ENCODE measurements at regions not wholly inside any gene's neighbourhood (a gene's known extent, or its start where the extent isn't known, plus 50 kb on each side); places are given as distances from the start of the nearest gene placed in this dataset.

DNA sequence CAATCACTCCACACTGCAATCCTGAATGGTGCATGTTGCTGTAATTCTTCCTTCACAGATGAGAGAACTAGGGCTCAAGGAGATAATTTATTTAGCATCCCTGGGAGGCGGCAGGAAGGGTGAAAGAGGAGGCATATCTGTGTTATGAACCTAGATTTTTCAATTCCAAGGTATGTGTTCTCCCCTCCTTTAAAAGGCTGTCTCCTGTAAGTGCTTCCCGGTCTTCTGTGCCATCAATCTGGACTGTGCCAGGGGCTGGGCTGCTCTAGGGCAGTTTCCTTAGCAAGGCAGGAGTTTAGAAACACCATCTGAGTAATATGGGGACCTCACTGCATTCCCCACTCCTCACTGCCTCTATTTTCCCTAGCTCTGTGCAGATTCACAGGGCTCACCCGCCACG is 185.0 kb downstream of the RFC3 start:
- DNase-seq, result no peak

DNA sequence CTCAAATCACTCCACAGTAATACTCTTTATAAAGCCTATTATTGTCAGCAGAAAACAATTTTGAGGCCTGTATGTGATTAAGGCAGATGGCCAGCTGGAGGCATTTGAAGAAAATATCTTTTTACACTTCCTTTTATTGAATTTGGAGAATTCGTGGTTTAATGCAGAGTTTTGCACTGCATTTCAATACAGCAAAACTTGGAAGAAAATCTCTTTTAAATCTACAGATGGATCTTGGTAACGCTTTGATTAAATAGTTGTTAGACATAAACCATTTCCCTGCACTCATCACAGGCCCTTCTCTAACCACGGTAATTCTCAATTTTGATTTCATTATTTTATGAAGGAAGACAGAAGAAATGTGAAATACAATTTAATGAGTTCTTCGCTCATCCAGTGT is 185.7 kb downstream of the RFC3 start:
- no peak for DNase-seq

DNA sequence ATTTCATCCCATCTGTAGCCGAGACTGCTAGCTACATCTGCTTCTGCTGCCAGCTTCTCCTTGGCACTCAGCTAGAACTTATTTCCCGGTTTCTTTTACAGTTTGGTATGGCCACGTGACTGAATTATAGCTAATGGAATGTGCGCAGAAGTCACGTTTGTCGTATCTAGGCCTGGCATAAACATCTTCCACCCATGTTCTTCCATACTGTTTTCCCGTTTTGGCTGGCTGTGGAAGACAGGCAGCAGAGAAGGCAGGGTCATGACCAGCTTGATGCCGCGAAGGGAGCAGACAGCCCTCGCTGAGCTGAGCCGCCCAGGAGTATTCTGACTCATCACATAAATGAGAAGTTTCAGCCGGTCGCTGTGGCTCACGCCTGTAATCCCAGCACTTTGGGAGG is 186.7 kb downstream of the RFC3 start:
- no peak for DNase-seq

DNA sequence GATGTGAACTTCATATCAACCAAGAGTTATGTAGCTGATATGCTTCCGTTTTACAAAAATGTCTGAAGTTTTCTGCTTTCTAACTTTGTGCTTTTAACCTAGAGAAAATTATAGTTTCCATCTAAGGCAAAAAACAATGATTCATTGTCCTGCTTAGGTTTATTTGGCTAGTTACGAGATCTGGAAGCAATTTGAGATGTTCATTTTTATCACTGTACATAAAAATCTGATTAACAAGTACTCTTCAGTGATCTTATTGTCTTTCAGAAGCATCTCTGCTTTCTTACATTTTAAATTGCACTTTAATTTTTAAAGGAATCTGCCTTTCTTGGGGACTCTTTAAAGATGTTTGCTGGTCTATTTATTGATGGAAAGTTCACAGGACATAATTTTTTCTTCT is 188.1 kb downstream of the RFC3 start:
- DNase-seq, result no peak

DNA sequence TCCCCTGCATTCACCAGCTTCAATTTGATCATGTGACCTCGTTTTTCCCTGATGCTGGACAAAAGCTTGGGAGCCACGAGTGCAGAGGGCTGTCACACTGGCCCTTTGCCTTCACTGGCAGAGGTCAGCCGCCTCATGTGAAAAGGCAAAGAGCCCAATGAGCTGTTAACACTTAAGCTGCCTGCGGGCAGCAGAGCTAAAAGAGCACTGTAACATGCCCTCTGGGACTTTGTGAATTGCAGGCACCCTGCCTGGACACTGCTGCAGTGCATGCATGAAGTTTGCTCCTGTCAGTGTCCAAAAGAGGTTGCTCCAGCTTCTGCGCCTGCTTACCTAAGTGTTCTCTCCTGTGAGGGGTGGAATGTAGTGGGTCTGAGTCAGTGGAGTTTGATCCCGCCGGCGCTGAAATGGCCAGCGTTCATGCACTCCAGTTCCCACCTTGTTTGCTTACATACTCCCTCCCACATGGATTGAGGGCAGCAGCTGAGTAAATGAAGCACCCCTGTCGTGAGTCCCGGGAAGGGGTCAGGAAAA is 193.7 kb downstream of the RFC3 start:
- no peak for DNase-seq

DNA sequence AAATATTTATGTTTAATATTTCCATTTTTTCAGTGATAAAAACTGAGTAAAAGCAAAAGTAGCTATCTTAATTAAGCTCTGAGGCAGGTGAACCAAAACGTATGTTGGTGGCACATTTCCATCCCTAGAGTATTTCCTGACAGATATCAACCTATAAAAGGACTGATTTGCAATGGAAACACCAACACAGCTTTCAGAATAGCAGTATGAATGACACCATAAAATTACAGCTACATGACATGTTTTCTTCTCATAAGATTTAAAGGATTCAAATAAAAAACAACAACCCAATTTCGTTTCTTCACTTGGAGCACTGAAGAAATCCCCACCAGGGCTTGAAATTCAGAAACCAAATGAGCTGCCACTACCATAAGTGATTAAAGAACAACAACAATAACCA is 194.4 kb downstream of the RFC3 start:
- no peak for DNase-seq

DNA sequence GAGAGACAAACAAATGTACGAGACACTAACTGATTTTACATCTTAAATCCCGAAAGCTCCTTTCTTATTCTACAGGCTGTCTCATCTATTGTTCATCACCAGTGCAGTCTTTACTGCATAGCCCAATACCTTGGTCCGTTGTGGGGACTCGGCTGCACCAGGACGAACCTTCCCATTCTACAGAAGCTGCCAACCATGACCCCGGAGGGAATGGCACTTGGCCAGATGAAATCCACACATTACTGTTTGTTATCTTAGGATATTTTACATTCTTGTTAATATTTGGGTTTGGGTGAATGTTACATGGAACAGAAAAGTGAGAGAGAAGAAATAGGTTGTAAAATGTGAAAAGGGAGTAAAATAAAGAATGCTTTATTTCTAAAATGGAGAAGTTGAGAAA is 195.1 kb downstream of the RFC3 start:
- no peak for DNase-seq

DNA sequence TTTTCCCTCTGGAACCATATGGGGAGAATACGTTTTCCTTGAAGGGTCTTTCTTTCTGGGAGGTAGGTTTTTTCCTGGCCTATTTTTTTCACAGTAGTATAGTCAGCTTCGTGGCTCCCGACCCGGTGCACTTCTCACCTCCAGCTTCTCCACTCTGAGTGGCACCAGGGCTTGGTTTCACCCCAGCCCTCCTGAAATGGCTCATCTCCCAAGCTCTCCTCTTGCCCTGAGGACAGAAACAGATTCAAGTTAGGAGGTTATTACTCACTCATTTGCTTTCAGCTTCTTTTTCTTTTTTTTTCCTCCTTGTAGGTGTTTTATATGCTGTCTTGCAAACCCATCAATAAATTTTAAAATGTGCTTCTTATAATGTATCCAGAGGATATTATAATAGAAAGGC is 199.3 kb downstream of the RFC3 start:
- no peak for DNase-seq

DNA sequence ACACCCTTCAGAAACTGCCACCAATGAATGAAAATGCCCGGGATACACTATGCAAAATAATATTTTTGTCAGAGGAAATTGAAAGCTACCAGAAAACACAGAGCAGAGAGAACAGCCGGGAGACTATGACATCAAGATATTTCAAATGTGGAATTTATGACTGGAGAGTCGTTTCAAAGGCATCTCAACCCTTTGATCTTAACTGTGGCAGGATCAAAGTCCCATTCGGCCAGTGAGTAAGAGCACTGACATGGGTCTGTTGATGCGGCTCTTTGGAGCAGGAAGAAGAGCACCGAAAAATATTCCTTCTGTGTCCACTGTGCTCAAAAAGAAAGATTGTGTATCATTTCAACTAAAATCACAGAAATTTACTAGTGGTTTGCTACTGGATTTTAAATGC is 201.9 kb downstream of the RFC3 start:
- peak; percentile 46 for DNase-seq

DNA sequence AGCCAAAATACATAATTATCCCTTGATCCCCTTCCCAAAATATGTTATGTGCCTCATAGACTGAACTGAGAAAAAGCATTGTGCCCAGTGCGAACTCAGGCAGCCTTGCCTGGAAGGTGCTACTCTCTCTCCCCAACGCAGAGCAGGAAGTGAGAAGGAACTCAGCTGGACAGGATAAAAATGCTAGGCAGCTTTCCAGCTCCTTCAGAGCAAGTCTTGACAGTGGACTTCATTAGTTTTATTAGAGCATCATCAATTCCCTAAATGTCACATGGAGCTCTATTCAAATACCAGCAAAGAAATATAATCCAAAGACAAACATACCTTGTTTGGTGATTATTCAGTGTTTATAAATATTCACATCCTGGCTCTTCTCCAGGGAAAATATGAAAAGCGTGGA is 202.4 kb downstream of the RFC3 start:
- peak; percentile 14 for DNase-seq

DNA sequence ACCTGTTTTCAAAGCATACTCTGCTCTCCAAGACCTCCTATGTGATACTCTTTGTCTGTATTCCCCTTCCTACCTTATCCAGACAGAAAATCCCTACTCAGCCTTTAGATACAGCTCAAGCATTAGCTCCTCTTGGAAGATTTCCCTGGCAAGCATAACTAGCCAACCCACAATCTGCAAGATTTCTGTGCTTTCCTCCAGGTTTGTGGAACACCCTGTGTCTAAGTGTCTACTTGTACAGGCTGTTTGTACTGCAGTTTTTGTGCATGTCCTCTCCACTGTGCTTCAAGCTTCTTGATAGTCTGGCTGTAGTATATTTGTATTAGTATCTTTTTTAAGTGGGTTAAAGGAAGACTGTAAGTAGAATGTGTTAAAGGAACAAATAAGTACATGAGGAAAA is 203.7 kb downstream of the RFC3 start:
- DNase-seq, result no peak

DNA sequence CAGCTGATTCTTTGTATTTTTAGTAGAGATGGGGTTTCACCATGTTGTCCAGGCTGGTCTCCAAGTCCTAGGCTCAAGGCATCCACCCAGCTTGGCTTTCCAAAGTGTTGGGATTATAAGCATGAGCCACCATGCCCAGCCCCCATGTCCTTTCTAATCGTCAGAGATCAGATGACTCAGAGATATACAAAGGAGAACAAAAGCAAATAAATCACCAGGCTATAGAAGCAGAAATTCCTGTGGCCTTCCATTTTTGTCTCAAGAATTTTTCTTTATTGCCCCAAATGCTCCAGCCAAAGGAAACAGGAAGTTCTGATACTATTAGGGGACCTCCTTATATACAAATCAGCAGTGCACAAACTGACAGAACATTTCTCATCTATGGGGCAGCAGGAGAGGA is 207.8 kb downstream of the RFC3 start:
- peak; percentile 90 for DNase-seq

DNA sequence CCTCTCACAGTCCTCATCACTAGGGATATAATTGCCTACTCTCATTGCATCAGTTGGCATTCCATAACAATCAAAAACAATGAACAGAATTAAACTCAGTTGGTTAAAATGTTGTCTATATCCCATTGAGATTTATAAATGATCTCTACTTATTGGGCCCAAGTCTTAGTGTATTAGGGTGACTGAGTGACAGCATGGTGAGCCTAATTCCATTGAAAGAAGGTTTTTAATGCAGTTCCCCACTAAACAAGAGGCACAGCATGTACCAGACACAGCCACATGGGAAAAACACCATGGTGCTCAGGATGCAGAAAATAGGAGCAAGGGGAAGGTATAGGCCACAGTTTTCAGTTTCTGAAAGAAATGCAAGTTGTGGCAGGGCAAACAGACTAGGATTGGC is 208.4 kb downstream of the RFC3 start:
- DNase-seq, result no peak

DNA sequence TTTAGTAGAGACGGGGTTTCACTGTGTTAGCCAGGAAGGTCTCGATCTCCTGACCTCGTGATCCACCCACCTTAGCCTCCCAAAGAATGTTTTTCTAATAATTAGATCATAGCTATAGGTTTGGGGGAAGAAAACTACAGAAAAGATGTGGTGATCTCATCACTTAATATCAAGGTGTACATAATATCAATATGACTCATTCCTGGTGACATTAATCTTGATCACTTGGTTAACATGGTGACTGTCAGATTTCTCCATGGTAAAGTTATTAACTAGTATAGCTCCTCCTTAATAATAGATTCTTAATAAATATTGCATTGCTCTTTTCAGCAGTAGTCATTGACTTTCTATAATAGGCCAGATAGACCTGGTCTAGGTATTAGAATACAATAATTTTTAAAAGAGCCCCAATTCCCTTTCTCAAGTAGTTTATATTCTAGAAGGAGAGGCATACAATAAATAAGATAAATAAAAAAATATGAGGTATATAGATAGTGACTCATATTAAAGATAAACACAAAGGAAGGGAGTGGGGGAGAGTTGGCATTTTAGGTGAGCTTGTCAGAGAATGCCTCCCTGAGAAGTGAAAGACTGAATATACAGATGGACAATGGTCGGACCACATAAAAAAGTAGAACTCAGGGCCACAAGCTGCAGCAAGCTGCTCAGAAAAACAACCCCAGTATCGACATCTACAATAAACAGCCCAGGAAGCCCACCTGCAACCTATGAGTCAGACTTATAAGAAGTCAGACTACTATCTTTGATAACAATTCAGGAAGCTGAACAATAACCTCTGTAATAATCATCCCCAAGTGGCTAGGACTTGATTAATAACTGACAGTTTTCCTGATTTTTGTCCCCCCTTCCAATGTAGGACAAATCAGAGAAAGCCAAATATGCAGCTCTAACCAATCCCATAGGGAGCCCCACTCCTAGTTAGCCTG is 210.8 kb downstream of the RFC3 start:
- no peak for DNase-seq

DNA sequence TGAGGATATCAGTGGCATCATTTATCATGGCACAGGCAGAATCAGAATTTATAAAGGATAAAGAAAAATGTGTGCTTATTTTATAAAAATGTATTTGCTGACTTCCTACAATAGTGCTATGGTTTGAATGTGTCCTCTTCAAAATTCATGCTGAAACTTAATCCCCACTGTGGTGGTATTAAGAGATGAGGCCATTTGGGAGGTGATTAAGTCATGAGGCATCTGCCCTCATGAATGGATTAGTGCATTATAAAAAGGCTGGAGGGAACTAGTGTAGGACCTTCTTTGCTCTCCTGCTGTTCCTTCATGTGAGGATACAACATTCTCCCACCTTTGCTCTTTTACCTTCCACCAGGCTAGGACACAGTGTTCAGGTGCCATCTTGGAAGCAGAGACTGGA is 212.8 kb downstream of the RFC3 start:
- peak; percentile 42 for DNase-seq

DNA sequence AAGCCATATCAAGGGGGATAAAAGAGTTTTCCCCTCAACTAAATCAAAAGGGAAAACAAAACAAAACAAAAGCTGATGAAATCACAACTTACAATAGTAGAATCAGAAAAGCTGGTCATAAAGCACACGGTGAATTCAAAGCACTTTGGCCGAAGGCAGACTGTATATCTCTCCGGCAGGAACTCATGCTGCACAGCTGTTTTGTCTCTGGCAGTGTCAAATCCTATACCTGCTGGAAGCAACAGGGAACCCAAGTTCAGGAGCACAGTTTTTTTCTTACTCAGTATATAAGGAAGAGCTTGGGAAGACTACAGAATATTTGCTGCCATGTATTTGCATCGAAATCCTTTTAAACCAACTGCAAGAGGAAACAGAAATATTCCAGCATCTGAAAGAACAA is 213.7 kb downstream of the RFC3 start:
- no peak for DNase-seq

DNA sequence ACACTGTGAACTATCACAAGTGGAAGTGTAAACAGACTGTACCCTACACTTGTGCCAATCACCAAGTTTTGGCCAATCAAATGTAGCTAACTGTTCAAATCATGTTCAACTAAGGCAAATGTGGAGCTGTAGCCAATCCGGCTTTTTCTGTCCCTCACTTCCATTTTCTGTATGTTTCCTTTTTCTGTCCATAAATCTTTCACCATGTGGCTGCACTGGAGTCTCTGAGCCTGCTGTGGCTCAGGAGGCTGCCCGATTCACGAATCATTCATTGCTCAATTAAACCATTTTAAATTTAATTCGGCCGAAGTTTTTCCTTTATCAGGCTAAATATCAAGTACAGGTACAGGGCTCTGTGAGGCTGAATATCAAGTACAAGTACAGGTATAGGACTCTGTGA is 216.5 kb downstream of the RFC3 start:
- peak; percentile 65 for DNase-seq

DNA sequence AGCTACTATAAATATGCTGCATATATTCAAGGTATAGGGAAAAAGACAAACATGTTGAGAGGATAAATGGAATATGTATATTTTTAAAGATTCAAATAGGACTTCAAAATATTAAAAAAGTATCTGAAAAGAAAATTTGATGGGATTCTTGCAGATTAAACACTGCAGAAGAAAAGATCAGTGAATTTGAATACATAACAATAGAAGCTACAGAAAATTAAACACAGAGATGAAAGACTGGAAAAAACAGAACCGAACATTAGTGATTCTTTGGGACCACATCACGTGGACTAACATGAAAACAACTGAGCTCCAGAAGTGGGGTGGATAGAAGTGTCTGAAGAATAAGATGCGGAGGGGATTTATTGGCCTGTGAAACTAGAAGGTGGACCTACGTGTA is 217.2 kb downstream of the RFC3 start:
- DNase-seq, result no peak

DNA sequence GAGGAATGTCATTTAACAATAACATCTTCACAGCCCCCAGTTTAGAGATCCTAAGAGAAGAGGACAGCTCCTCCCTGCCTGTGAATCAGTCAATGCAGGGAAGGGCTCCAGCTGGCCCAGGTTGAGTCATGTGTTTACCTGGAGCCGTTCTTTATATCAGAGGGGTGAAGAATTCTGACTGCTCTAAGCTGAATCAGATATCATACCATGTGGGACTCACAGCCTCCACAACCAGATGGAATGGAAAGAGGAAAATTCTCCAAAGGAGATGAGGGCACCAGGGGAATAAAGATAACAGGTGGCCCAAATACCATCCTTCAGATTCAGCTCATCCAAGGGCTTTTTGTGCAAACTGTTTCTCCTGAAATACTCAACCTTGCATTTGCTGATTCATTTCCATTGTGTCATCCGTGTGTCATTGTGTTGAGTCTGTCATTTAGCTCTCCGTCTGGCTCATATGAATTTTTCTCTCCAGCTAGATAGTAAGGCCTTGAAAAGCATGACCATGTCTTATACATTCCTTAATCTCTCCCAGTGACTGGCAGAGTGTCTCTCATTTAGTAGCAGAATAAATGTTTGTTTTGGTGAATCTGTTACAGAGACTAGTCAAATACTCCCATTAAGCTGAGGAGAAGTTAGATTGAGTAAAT is 217.9 kb downstream of the RFC3 start:
- DNase-seq, result peak; percentile 31

DNA sequence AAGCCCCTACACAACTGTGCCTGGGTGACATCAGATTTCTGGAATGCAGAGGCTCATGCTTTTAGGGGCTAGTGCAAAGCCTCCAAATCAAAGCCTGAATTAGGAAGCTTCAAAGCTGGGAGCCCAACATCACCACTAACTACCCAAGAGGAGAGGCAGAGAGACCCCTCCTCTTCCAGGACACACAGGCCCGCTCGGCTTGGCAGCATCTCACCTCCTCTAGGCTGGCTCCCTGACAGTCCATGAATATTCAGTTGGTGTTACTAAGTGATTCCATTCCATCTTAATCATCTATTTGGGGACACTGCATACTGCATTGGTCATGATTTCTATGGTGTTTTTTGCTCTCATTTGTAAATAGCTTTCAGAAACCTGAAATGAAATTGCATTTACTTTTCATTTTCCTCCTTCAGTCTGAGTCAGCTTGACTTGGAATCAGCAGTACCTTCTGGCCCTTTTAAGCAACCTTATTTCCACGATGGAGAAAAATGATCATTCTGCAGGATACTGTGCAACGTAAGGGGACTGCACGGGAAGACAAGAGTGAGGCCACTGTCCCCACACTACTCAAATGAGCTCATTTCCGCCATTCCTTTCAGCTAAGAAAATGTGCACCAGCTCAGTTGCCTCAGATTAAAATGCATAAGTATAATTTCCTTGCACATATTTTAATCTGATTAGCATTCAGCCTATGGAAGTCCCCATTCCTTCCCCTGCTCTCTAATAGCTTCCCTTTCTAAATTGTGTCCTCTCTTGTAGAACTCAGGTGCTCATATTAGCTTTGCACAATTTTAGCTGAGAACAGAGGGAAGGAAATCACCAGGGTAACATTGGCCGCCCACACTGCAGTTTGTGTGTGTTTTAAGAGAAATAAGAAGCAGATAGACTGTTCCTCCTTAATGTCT is 219.9 kb downstream of the RFC3 start:
- peak; percentile 26 for DNase-seq

DNA sequence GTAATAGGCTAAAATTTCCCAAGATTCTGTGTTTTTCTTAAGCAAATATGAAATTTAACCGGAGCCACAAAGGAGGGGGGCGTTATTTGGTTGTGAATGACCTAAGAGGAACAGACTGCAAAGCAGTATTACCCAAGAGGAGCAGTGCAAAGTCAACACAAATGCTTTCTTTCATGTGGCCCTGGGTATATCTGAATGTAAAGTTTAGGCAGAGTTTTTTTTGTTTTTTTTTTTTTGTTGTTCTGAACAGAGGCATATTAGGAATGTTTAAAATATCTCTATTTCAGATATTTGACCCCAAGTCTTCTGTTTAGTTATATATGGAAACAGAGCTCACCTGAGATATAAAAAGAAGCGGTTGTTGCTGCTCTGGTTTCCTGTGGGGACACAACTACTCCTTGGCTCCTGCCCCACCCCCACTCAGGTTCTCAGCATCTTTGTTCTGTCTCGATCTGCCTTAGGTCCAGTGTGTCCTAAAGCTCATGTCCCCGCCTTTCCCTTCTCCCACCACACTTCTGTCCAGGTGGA is 220.7 kb downstream of the RFC3 start:
- DNase-seq, result no peak

DNA sequence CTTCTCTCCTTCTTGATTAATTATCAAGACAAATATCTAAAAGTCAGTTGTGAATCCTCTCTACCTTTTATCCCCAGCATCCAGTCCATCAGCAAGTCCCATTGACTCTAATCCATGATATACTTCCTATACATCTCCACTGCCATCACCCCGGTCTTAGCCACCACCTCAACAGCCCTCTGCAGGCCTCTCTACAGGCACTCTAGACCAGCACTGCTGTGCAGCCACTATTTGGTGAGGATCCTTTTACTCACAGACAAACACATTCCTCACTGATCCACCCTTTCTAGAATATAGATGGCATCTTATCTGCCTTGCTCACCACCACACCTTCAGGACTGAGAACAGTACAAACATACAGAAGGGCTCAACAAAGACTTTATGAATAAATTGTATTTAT is 221.7 kb downstream of the RFC3 start:
- no peak for DNase-seq

DNA sequence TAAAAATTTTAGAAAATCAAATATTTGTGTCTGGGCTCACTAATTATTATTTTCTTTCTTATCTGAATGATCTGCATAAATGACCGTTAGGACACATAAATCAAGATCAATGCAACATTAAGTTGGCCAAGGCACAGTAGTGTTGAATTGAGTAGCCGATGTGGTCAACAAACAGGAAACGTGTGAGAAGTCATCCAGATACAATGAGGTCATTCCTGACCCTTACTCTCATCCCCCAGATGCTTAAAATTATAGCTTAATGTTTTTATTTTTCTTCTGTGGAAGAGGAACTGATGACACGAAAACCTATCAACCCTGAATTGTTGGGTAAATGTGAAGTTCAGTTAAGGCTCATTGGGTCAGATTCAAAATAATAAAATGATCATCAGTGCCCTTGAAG is 222.9 kb downstream of the RFC3 start:
- no peak for DNase-seq
